Naive thymus-derived CD4-positive, alpha-beta T cell (primary cell): ENCODE measurements at regions not wholly inside any gene's neighbourhood (a gene's known extent, or its start where the extent isn't known, plus 50 kb on each side); places are given as distances from the start of the nearest gene placed in this dataset.

Experiments
- ATAC-seq: fragments of 150-1000 bp; cut with Tn5 transposase; 2 replicates; pipeline ENCODE4 v1.10.0; 2021; ENCODE audit warnings: mild to moderate bottlenecking, moderate library complexity
- CTCF ChIA-PET: fragments of 350-600 bp; sonication (Branson Sonifier 250); formaldehyde crosslinking; loops from one replicate; lab custom pipeline; 2021; ENCODE audit warnings: antibody characterized with exemption; lab: Charles Lee
- POLR2A ChIA-PET: fragments of 350-600 bp; sonication (Branson Sonifier 250); formaldehyde crosslinking; loops from one replicate; lab custom pipeline; 2021; ENCODE audit warnings: antibody characterized with exemption, inconsistent platforms; lab: Charles Lee
- DNase-seq, 9 donors: peaks; one replicate each; pipeline versions ENCODE4 v3.0.0 to v3.0.0-alpha.2; 2020 to 2022; ENCODE audit warnings: mixed read lengths in 1 of 9
- H3K27ac ChIP-seq: one replicate; pipeline ENCODE4 v1.7.0; 2013; ENCODE audit warnings: mild to moderate bottlenecking, low read depth, low read length, moderate library complexity
- H3K27me3 ChIP-seq, 2 donors: one replicate each; pipeline ENCODE4 v1.7.0; 2013; ENCODE audit warnings: low read length in 2 of 2, mild to moderate bottlenecking in 2 of 2, moderate library complexity in 2 of 2; ENCODE audit not compliant: control insufficient read depth in 2 of 2, insufficient read depth in 2 of 2
- H3K36me3 ChIP-seq, 3 experiments: 1 replicate in 2 of 3; 2 replicates in 1 of 3; pipeline ENCODE4 v1.7.0; 2013; ENCODE audit warnings: low read length in 3 of 3, mild to moderate bottlenecking in 3 of 3, moderate library complexity in 1 of 3; ENCODE audit not compliant: insufficient read depth in 3 of 3, control insufficient read depth in 2 of 3
- H3K4me1 ChIP-seq, 2 donors: one replicate each; pipeline ENCODE4 v1.7.0; 2013; ENCODE audit warnings: low read length in 2 of 2, mild to moderate bottlenecking in 2 of 2, moderate library complexity in 1 of 2; ENCODE audit not compliant: control insufficient read depth in 2 of 2, insufficient read depth in 2 of 2
- H3K4me3 ChIP-seq: 2 replicates; pipeline ENCODE4 v1.7.0; 2013; ENCODE audit warnings: mild to moderate bottlenecking, low read length
- H3K9me3 ChIP-seq, 3 experiments: 1 replicate in 2 of 3; 2 replicates in 1 of 3; pipeline ENCODE4 v1.7.0; 2013; ENCODE audit warnings: low read length in 3 of 3; ENCODE audit not compliant: control insufficient read depth in 2 of 3
- H3K27ac Mint-ChIP-seq, 9 donors: one replicate each; pipeline ENCODE4 v1.8.0; 2020 to 2022; ENCODE audit warnings: mixed read lengths in 9 of 9, mild to moderate bottlenecking in 8 of 9, moderate library complexity in 5 of 9, inconsistent platforms in 2 of 9
- H3K27me3 Mint-ChIP-seq, 5 donors: one replicate each; pipeline ENCODE4 v1.8.0; 2021 to 2022; ENCODE audit warnings: mixed read lengths in 5 of 5, mild to moderate bottlenecking in 1 of 5
- H3K36me3 Mint-ChIP-seq, 5 donors: one replicate each; pipeline ENCODE4 v1.8.0; 2020 to 2022; ENCODE audit warnings: mixed read lengths in 5 of 5, mild to moderate bottlenecking in 3 of 5, inconsistent platforms in 1 of 5
- H3K4me1 Mint-ChIP-seq, 7 donors: one replicate each; pipeline ENCODE4 v1.8.0; 2020 to 2022; ENCODE audit warnings: mixed read lengths in 7 of 7, mild to moderate bottlenecking in 3 of 7, inconsistent platforms in 1 of 7
- H3K4me3 Mint-ChIP-seq, 10 donors: one replicate each; pipeline ENCODE4 v1.8.0; 2020 to 2022; ENCODE audit warnings: mild to moderate bottlenecking in 10 of 10, mixed read lengths in 10 of 10, moderate library complexity in 6 of 10, inconsistent platforms in 2 of 10
- H3K9me3 Mint-ChIP-seq, 11 donors: one replicate each; pipeline ENCODE4 v1.8.0; 2020 to 2022; ENCODE audit warnings: mixed read lengths in 11 of 11, mild to moderate bottlenecking in 4 of 11, inconsistent platforms in 1 of 11, moderate library complexity in 1 of 11
- intact Hi-C, 2 donors: fragments of 100-400 bp; cut with micrococcal nuclease; formaldehyde crosslinking; loops; one replicate each; pipeline ENCODE4 v1.15.1; 2023

DNA sequence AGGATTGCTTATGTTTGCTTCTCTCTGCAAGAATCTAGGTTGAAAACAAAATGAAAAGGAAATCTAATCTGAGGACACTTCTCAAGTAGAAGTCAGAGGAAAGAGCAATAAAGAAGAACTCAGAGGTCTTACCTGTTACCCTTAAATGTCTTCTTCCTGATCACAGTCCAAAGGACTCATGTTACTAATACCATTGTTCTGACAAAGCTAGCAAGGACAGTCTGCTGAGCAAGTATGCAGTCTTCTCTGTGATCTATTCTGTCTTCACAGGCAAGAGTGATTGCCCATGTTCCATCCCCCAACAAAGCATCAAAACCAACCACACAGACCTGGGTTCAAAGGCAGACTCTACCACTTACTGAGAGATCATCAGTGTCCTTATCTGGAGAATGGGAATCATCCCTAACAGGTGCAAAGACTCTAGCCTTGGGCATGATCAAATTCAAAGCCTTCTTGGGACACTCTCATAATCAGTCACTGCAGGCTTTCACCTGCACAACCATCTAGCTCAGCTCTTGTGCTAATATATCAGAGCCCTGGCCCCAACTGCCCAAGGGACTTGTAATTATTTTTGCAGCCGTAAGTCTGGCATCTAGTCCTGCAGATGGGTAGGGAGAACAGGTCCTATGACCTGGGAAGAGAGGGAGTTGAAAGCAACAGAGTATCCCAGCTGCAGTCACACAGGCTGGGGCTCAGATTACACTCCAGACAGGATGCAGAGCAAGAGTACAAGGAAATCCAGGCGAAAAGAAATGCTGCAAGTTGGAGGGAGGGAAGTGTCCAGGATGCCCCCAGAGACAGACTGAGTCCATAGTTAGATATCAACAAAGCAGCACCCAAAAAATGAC is 97.9 kb upstream of the NUDT4 start:
- no peaks in the 10 kb centered on the region for H3K27me3 Mint-ChIP-seq
- ChIA-PET CTCF (no interaction called here), POLR2A (interaction anchor here (0.5 kb wide), 2 partner anchors 13 to 697 kb away, joined by 4 read pairs; no protein-coding TSS in a partner anchor)
- Histone ChIP-seq H3K36me3 (no peaks in the 10 kb centered on the region), H3K27ac (no peak overlapping the region), H3K4me1 (no peaks in the 10 kb centered on the region), H3K9me3 (no peaks in the 10 kb centered on the region), H3K4me3 (no peak overlapping the region), H3K27me3 (no peaks in the 10 kb centered on the region)
- no peak overlapping the region for H3K27ac Mint-ChIP-seq
- H3K4me3 Mint-ChIP-seq: no peak overlapping the region
- ATAC-seq: no peak
- DNase-seq: no peak
- H3K4me1 Mint-ChIP-seq: peaks cover 0 to under 1% (median 0%) of the 10 kb centered on the region in 7 donors
- intact Hi-C loops: no loop called here
- H3K36me3 Mint-ChIP-seq: no peaks in the 10 kb centered on the region
- peaks cover 0 to 4% (median 0%) of the 10 kb centered on the region in 11 donors for H3K9me3 Mint-ChIP-seq

DNA sequence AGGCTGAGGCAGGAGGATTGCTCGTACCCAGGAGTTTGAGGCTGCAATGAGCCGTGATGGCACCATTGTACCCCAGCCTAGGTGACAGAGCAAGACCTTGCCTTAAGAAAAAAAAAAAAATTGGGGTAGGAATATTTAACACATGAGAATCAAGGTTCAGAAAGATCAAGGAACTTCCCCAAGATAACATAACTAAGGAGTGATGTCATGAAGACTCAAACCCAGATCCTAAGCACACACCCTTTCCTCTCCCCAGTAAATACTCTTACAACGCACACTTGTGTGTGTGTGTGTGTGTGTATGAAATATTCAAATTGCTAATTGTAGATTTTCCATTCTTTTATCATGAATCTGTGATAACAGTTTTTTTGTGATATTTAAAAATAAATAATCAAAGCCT is 90.6 kb upstream of the NUDT4 start:
- H3K4me1 ChIP-seq: no peaks in the 10 kb centered on the region
- CTCF ChIA-PET: no interaction called here
- H3K9me3 Mint-ChIP-seq: peaks cover 0 to 4% (median 0%) of the 10 kb centered on the region in 11 donors
- intact Hi-C loops: no loop called here
- no peaks in the 10 kb centered on the region for H3K27me3 ChIP-seq
- H3K4me3 ChIP-seq: no peak overlapping the region
- no peaks in the 10 kb centered on the region for H3K9me3 ChIP-seq
- H3K27ac ChIP-seq: no peak overlapping the region
- no peaks in the 10 kb centered on the region for H3K4me1 Mint-ChIP-seq
- ATAC-seq: no peak
- no peaks in the 10 kb centered on the region for H3K27me3 Mint-ChIP-seq
- H3K36me3 ChIP-seq: no peaks in the 10 kb centered on the region
- no peak overlapping the region for H3K4me3 Mint-ChIP-seq
- DNase-seq: no peak
- POLR2A ChIA-PET: no interaction called here
- H3K27ac Mint-ChIP-seq: no peak overlapping the region
- H3K36me3 Mint-ChIP-seq: no peaks in the 10 kb centered on the region

DNA sequence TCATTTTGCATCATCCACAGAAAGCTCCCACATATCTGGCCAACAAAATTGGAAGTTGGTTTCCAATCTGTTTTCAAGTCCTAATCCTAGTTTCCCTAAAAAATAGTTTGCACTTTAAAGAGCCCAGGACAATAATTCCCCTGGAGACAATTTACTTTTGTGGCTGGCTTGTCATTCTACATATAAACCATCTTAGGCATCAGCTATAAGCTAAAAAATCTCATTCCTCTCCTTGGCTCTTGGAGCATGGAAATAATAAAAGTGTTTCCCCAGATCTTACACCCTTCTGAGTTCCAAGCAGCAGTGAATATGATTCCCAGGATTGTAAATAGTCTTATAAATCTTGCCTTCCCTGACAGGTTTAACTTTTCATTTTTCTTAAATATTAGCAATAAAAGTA is 89.1 kb upstream of the NUDT4 start:
- no peaks in the 10 kb centered on the region for H3K4me1 ChIP-seq
- ATAC-seq (no peak), DNase-seq (no peak)
- H3K4me3 ChIP-seq: no peak overlapping the region
- H3K4me3 Mint-ChIP-seq: no peak overlapping the region
- intact Hi-C loops: no loop called here
- H3K36me3 Mint-ChIP-seq: peaks cover 0 to 6% (median 0%) of the 10 kb centered on the region in 5 donors
- POLR2A ChIA-PET: no interaction called here
- CTCF ChIA-PET: no interaction called here
- H3K27ac Mint-ChIP-seq: no peak overlapping the region
- no peaks in the 10 kb centered on the region for H3K36me3 ChIP-seq
- no peak overlapping the region for H3K27ac ChIP-seq
- peaks cover 0 to 4% (median 0%) of the 10 kb centered on the region in 11 donors for H3K9me3 Mint-ChIP-seq
- H3K4me1 Mint-ChIP-seq: no peaks in the 10 kb centered on the region
- H3K27me3 ChIP-seq: no peaks in the 10 kb centered on the region
- no peaks in the 10 kb centered on the region for H3K27me3 Mint-ChIP-seq
- H3K9me3 ChIP-seq: no peaks in the 10 kb centered on the region

DNA sequence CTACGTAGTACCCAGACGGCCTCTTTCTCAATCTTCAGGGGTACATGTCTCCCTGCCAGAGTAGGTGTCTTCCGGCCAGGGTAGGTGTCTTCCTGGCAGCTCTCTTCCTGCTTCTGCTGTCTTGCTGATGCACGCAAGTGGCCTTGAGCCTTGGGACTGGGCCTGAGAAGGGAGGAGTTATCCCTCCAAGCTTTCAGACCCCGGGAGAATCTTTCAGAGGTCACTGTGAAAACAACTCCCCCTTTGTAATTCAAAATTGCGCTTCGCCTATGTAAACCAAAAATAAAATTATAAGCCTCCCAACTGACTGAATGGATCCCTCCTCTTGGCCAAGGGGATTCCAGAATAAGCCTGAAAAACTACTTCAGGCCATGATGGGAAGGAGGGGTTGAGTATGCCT is 87.3 kb upstream of the NUDT4 start:
- Histone ChIP-seq H3K27me3 (no peaks in the 10 kb centered on the region), H3K9me3 (no peaks in the 10 kb centered on the region), H3K4me3 (no peak overlapping the region), H3K27ac (no peak overlapping the region), H3K36me3 (no peaks in the 10 kb centered on the region), H3K4me1 (no peaks in the 10 kb centered on the region)
- ATAC-seq (no peak), DNase-seq (no peak)
- Mint-ChIP-seq H3K9me3 (peaks cover 0 to 2% (median 0%) of the 10 kb centered on the region in 11 donors), H3K4me3 (no peak overlapping the region), H3K27ac (no peak overlapping the region), H3K36me3 (peaks cover 0 to 6% (median 0%) of the 10 kb centered on the region in 5 donors), H3K4me1 (no peaks in the 10 kb centered on the region), H3K27me3 (no peaks in the 10 kb centered on the region)
- CTCF ChIA-PET: interaction anchor here (0.6 kb wide), 2 partner anchors 14 to 47 kb away, joined by 3 read pairs; no protein-coding TSS in a partner anchor
- intact Hi-C loops: no loop called here
- POLR2A ChIA-PET: interaction anchor here (0.7 kb wide), 1 partner anchor 281 kb away, joined by 3 read pairs; no protein-coding TSS in a partner anchor

DNA sequence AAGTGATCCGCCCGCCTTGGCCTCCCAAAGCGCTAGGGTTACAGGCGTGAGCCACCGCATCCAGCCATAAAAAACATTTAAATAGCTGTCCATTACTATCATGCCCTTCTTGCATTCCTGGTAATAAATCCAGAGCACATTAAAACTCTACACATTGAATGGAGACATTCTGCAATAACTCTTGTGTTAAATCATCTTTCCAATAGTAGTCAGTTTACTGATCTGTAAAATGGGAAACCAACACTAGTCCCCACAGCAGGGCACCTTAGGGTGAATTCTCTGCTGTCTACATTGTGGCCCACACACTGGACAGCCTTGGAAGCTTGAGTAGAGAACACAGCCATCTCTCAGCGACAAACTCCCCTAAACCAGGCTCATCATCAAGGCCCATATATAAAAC is 85.5 kb upstream of the NUDT4 start:
- ChIA-PET POLR2A (no interaction called here), CTCF (no interaction called here)
- Histone ChIP-seq H3K4me3 (no peak overlapping the region), H3K36me3 (no peaks in the 10 kb centered on the region), H3K27me3 (no peaks in the 10 kb centered on the region), H3K9me3 (no peaks in the 10 kb centered on the region), H3K27ac (no peak overlapping the region), H3K4me1 (no peaks in the 10 kb centered on the region)
- no peak overlapping the region for H3K27ac Mint-ChIP-seq
- H3K36me3 Mint-ChIP-seq: peaks cover 0 to 6% (median 0%) of the 10 kb centered on the region in 5 donors
- DNase-seq: no peak
- H3K9me3 Mint-ChIP-seq: peaks cover 0 to 2% (median 0%) of the 10 kb centered on the region in 11 donors
- no peak overlapping the region for H3K4me3 Mint-ChIP-seq
- intact Hi-C loops: no loop called here
- peaks cover 0 to 4% (median 4%) of the 10 kb centered on the region in 7 donors for H3K4me1 Mint-ChIP-seq
- ATAC-seq: no peak
- H3K27me3 Mint-ChIP-seq: no peaks in the 10 kb centered on the region

DNA sequence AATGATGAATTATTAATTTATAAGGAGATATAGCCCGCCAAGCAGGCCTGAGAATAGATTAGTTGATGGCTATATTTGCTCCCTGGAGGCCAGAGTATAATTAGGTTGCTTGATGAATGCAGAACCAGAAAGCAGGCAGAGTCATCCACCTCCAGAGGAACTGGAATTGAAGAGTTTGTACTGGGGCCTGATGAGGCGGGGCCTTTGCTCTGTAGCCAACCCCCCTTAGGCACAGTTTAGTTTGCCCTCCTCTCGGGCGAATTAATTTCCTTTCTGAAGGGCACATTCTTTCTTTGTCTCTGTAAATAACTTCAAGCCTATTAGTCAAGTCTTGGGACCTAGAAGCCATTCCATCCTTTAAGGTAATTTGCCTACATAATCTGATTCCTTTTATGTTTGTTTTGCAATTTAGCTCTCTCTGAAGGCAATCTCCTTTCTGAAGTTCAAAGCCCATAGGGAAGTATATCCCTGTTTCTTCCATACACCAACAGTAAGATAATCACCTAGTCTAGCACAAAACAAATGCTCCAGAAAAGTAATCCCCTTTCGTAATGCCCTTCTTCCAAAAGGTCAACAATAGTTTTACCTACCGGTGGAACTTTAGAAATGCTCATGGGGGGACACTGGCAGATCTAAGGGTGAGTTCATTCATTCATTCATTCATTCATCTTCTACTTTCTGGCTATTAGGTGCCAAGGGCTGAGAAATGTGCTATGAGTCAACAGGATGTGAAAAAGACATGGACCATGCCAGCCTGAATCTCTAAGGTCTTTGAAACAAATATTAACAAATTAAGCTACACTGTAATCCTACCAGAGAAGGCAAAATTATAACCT is 84.8 kb upstream of the NUDT4 start:
- Mint-ChIP-seq H3K27ac (no peak overlapping the region), H3K4me3 (no peak overlapping the region), H3K9me3 (peaks cover 0 to 2% (median 0%) of the 10 kb centered on the region in 11 donors), H3K4me1 (peaks cover 0 to 6% (median 5%) of the 10 kb centered on the region in 7 donors), H3K36me3 (peaks cover 0 to 6% (median 0%) of the 10 kb centered on the region in 5 donors), H3K27me3 (no peaks in the 10 kb centered on the region)
- no peak overlapping the region for H3K27ac ChIP-seq
- H3K36me3 ChIP-seq: no peaks in the 10 kb centered on the region
- DNase-seq (no peak), ATAC-seq (no peak)
- ChIA-PET POLR2A (no interaction called here), CTCF (no interaction called here)
- no peak overlapping the region for H3K4me3 ChIP-seq
- H3K27me3 ChIP-seq: no peaks in the 10 kb centered on the region
- no peaks in the 10 kb centered on the region for H3K9me3 ChIP-seq
- intact Hi-C loops: no loop called here
- H3K4me1 ChIP-seq: no peaks in the 10 kb centered on the region
